Rectal smooth muscle tissue (tissue), 1 donor: ENCODE measurements at regions not wholly inside any gene's neighbourhood (a gene's known extent, or its start where the extent isn't known, plus 50 kb on each side); places are given as distances from the start of the nearest gene placed in this dataset.
"Not testable (repeated sequence)": the region's sequence is repeated elsewhere in the genome, so short reads cannot be mapped to it uniquely, and the experiment has no call there.

Experiments
- H3K27ac ChIP-seq: one replicate; pipeline ENCODE4 v1.7.0; 2013; ENCODE audit warnings: low read depth, low read length, inconsistent platforms
- H3K27me3 ChIP-seq: one replicate; pipeline ENCODE4 v1.7.0; 2013; ENCODE audit warnings: low read length; ENCODE audit not compliant: control insufficient read depth, insufficient read depth
- H3K36me3 ChIP-seq: one replicate; pipeline ENCODE4 v1.7.0; 2013; ENCODE audit warnings: low read length; ENCODE audit not compliant: control insufficient read depth, insufficient read depth
- H3K4me1 ChIP-seq: one replicate; pipeline ENCODE4 v1.7.0; 2013; ENCODE audit warnings: low read length; ENCODE audit not compliant: control insufficient read depth, insufficient read depth
- H3K4me3 ChIP-seq: one replicate; pipeline ENCODE4 v1.7.0; 2013; ENCODE audit warnings: low read length
- H3K9ac ChIP-seq: one replicate; pipeline ENCODE4 v1.7.0; 2013; ENCODE audit warnings: low read length

DNA sequence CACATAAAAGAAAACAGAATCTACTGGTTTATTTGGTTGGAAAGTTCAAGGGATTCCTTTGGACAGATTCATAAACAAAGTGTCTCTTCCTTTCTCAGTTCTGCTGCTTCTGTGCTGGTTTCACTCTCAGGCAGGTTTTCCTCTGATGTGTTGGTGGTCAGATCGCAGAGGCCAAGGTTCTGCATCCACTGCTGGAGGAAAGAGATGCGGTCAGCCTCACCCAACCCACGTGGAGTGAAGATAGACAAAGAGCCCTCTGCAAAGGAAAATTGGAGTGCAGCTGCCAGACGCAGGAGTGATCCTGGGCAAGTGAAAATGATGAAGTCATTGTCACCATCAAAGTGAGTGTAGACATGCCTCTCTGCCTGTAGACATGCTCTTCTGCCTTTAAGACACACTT is 352.0 kb downstream of the TSHZ3 start:
- Histone ChIP-seq H3K4me3 (no peak overlapping the region), H3K9ac (no peak overlapping the region), H3K27ac (no peak overlapping the region), H3K36me3 (no peaks in the 10 kb centered on the region), H3K4me1 (no peaks in the 10 kb centered on the region), H3K27me3 (no peaks in the 10 kb centered on the region)

GRCh38 chr19:30978639-30979038 is 370.6 kb downstream of the TSHZ3 start:
- no peak overlapping the region for H3K4me3 ChIP-seq
- H3K36me3 ChIP-seq, result no peaks in the 10 kb centered on the region
- H3K27me3 ChIP-seq, result no peaks in the 10 kb centered on the region
- H3K27ac ChIP-seq, result no peak overlapping the region
- H3K9ac ChIP-seq, result no peak overlapping the region
- no peaks in the 10 kb centered on the region for H3K4me1 ChIP-seq

DNA sequence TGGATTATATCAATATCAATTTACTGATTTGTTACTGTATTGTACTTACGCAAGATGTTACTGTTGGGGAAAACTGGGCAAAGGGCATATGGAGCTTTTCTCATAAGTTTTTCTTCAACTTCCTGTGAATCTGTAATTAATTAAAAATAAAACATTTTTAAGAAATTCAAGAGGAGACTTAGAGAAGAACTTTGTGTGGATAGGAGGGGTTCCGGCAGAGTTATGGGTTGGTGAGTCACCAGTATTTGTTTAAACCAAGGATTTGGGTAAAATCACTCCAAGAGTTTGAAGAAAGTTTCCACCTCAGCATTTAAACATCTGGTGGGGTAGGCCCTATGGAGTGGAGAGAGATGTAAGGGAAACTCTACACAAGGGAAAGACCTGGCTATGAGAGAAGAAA is 379.6 kb downstream of the TSHZ3 start:
- Histone ChIP-seq H3K9ac (no peak overlapping the region), H3K27ac (no peak overlapping the region), H3K27me3 (no peaks in the 10 kb centered on the region), H3K4me3 (no peak overlapping the region), H3K4me1 (no peaks in the 10 kb centered on the region), H3K36me3 (no peaks in the 10 kb centered on the region)

GRCh38 chr19:30968841-30969399 is 380.3 kb downstream of the TSHZ3 start:
- H3K27me3 ChIP-seq, result no peaks in the 10 kb centered on the region
- no peak overlapping the region for H3K4me3 ChIP-seq
- no peak overlapping the region for H3K27ac ChIP-seq
- no peak overlapping the region for H3K9ac ChIP-seq
- no peaks in the 10 kb centered on the region for H3K36me3 ChIP-seq
- H3K4me1 ChIP-seq, result no peaks in the 10 kb centered on the region

GRCh38 chr19:30968210-30968609 is 381.0 kb downstream of the TSHZ3 start:
- H3K9ac ChIP-seq, result no peak overlapping the region
- H3K4me3 ChIP-seq, result no peak overlapping the region
- no peaks in the 10 kb centered on the region for H3K36me3 ChIP-seq
- no peaks in the 10 kb centered on the region for H3K4me1 ChIP-seq
- H3K27me3 ChIP-seq, result no peaks in the 10 kb centered on the region
- H3K27ac ChIP-seq, result no peak overlapping the region

DNA sequence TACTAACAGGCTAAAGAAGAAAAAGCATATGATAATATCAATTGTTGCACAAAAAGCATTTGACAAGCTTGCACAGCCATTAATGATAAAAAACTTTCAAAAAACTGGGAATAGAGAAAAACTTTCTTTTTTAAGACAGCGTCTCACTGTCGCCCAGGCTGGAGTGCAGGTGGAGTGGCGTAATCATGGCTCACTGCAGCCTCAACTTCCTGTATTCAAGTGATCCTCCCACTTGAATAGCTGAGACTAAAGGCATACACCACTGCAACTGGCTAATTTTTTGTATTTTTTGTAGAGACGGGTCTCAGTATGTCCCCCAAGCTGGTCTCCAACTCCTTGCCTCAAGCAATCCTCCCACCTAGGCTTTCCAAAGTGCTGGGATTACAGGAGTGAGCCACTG is 382.8 kb downstream of the TSHZ3 start:
- Histone ChIP-seq H3K27me3 (no peaks in the 10 kb centered on the region), H3K4me3 (no peak overlapping the region), H3K9ac (no peak overlapping the region), H3K27ac (no peak overlapping the region), H3K4me1 (no peaks in the 10 kb centered on the region), H3K36me3 (no peaks in the 10 kb centered on the region)

DNA sequence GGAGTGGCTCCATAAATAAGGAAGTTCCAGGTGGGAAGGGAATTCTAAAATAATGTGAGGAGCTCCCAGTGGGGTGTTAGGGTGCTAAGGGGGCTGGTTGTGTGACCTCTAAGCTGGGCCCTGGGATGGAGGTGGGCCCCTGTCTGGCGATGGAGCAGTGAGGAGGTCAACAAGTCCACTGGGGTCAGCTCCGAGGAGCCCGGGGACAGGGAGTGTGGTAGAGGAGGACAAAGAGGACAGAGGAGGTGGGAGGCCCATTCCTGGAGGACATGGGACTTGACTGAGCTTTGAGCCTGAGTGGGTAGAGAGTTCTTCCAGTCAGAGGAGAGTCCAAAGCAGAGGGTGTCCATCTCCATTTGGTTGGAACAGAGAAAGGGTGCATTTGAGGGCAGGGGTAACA is 390.2 kb downstream of the TSHZ3 start:
- Histone ChIP-seq H3K9ac (no peak overlapping the region), H3K27ac (no peak overlapping the region), H3K4me1 (no peaks in the 10 kb centered on the region), H3K4me3 (no peak overlapping the region), H3K36me3 (no peaks in the 10 kb centered on the region), H3K27me3 (no peaks in the 10 kb centered on the region)

DNA sequence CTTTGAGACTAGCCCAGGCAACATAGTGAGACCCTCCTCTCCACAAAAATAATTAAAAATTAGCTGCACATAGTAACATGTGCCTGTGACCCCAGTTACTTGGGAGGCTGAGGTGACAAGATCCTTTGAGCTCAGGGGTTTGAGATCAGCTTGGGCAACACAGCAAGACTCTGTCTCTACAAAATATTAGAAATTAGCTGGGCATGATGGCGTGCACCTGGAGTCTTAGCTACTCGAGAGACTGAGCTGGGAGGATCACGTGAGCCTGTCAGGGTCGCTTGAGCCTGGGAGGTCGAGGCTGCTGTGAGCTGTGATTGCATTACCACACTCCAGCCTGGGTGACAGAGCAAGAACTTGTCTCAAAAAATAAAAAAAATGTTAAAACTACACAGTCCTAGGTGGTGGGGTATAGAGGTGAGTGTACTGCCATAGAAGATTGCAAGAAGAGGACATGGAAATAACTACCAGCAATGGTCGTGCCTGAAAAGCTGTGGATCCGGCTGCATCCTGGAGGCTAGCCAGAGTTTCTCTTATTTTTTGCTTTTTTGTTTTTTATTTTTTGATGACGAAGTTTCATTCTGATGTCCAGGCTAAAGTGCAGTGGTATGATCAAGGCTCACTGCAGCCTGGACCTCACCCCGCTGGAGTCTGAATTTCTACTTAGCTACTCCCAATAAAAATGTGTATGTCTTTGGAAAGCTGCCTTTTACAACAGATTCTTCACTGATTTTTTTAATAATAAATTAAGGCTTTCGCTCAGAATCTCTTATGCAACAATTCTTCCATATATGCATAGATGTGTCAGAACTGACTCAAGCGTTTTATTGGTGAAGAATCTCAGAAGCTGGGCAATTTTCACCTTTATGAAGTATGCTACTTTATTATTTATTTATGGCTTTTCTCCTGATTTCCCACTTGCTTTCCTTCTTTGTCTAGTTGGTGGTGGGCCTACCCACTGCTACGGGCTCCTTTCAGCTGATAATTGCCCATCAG is 393.8 kb downstream of the TSHZ3 start:
- H3K4me3 ChIP-seq, result no peak overlapping the region
- H3K4me1 ChIP-seq, result no peaks in the 10 kb centered on the region
- no peaks in the 10 kb centered on the region for H3K27me3 ChIP-seq
- no peaks in the 10 kb centered on the region for H3K36me3 ChIP-seq
- H3K9ac ChIP-seq, result no peak overlapping the region
- H3K27ac ChIP-seq, result no peak overlapping the region

DNA sequence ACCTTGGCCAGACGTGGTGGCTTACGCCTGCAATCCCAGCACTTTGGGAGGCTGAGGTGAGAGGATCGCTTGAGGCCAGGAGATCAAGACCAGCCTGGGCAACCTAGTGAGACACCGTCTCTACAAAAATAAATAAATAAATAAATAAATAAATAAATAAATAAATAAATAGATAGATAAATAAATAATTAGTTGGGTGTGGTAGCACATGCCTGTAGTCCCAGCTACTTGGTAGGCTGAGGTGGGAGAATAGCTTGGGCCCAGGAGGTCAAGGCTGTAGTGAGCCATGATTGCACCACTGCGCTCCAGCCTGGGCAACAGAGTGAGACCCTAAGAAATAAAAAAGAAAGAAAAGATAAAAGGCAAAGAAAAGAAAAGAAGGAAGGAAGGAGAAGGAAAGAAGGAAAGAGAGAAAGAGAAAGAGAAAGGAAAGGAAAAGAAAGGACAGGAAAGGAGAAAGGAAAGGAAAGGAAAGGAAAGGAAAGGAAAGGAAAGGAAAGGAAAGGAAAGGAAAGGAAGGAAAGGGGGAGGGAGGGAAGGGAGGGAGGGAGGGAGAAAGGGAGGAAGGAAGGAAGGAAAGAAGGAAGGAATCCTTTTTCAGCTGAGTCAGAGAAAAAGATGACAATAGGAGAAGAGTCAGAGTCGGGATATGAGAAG is 404.8 kb downstream of the TSHZ3 start:
- H3K4me1 ChIP-seq, H3K4me3 ChIP-seq, H3K36me3 ChIP-seq, H3K9ac ChIP-seq, H3K27ac ChIP-seq, H3K27me3 ChIP-seq: not testable (repeated sequence)

DNA sequence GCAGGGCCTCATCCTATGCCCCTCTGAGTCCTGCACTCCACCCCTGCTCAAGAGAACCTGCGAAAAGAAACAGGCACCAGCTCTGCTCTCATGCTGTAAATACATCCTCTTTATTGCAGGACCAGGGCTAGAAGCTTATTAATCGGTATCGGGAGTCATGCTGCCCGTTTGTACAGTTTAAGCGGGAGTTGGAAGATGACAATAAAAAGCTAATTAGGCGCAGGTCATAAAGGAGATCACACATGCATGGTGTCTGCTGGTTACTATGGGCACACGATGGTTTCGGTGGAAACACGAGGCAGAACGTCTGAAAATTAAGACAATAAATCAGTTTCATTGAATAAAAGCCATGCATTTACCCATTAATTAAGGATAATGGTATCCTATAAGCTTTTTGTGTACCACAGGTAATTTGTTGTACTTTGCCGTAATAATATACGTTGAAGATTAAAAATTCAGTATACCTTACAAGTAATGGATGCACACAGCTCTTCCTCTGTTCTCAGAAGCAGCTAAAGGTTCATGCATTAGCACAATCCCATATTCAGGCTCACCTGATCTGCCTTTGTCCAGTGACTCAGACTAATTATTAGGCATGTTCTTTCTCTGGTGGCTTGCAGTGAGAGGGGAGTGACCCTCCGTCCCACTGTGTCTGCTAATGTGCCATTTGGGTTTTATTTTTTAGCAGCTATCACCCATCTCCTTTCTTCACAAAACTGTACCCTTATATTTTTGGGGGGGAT is 406.0 kb downstream of the TSHZ3 start:
- Histone ChIP-seq H3K27me3 (no peaks in the 10 kb centered on the region), H3K9ac (no peak overlapping the region), H3K36me3 (no peaks in the 10 kb centered on the region), H3K27ac (no peak overlapping the region), H3K4me1 (no peaks in the 10 kb centered on the region), H3K4me3 (no peak overlapping the region)

DNA sequence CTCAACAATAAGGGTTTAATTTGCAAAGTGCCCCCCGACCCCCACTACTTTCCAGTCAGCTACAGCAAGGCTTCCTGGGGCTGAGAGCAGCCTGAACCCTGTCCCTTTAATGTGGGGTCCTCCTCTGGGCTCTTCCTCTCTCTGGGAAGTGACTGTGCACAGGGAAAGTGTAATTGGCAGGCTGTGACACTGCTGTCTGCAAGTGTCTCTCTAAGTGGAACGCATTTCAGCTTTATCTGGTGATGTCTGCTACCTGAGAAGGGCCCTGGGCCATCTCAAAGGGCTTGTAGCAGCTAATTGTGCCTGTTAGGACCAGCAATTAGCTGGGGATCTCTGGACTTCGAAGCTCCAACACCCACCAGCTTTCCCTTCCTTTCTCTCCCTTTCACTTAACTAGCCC is 406.6 kb downstream of the TSHZ3 start:
- no peaks in the 10 kb centered on the region for H3K4me1 ChIP-seq
- no peaks in the 10 kb centered on the region for H3K36me3 ChIP-seq
- no peak overlapping the region for H3K4me3 ChIP-seq
- H3K9ac ChIP-seq, result no peak overlapping the region
- H3K27ac ChIP-seq, result no peak overlapping the region
- H3K27me3 ChIP-seq, result no peaks in the 10 kb centered on the region

DNA sequence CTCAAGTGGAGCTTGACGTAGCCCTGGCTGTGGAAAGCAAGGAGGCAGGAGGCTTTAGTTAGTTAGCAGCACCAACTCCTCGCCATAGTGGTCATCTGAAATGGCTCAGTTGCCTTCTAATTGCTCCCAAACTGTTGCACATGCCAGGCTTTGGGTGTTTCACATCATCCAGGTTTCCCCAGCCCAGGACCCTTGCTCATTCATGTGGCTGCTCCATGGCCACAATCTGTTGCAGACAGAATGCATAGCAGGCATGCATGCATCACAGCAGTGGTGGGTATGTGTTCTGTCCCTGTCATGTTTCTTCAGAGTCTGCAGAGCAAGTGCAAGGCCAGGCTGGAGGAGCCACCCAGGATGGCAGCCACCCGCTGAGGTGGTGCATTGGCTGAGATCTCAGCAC is 407.6 kb downstream of the TSHZ3 start:
- H3K9ac ChIP-seq, result no peak overlapping the region
- H3K36me3 ChIP-seq, result no peaks in the 10 kb centered on the region
- H3K27ac ChIP-seq, result no peak overlapping the region
- H3K4me1 ChIP-seq, result no peaks in the 10 kb centered on the region
- H3K4me3 ChIP-seq, result no peak overlapping the region
- H3K27me3 ChIP-seq, result no peaks in the 10 kb centered on the region
